ENCODE measurements at regions not wholly inside any gene's neighbourhood (a gene's known extent, or its start where the extent isn't known, plus 50 kb on each side); places are given as distances from the start of the nearest gene placed in this dataset.

- TF ChIP-seq CTCF (IDR thresholded peaks at IDR 0.05), result no peak
- no peak for TF ChIP-seq POLR2A (IDR thresholded peaks at IDR 0.05)
Observed at GRCh38 chr4:121517241-121517640, 136.4 kb upstream of the QRFPR start.

Measured in esophagus squamous epithelium (tissue), 4 donors.